ENCODE measurements at regions not wholly inside any gene's neighbourhood (a gene's known extent, or its start where the extent isn't known, plus 50 kb on each side); places are given as distances from the start of the nearest gene placed in this dataset.

DNA sequence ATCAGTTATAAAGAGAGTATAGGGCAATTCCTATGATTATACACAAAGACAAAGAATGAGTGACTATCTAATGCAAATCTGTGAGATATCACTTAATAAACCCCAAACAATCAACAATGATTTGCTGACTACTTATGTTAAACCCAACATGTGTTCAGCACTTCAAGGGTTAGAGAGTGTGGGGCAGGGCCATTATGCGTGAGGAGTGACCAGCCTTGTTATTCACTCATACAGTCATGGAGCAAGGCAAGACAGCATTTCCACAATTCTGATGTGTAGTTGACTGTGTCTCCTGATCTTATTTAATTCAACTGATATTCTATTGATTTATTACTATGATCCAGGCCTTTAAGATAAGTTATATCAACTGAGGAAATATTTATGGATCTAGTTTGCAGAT lies 251.7 kb downstream of the CYRIA start:
- TF ChIP-seq, protein P1, sequence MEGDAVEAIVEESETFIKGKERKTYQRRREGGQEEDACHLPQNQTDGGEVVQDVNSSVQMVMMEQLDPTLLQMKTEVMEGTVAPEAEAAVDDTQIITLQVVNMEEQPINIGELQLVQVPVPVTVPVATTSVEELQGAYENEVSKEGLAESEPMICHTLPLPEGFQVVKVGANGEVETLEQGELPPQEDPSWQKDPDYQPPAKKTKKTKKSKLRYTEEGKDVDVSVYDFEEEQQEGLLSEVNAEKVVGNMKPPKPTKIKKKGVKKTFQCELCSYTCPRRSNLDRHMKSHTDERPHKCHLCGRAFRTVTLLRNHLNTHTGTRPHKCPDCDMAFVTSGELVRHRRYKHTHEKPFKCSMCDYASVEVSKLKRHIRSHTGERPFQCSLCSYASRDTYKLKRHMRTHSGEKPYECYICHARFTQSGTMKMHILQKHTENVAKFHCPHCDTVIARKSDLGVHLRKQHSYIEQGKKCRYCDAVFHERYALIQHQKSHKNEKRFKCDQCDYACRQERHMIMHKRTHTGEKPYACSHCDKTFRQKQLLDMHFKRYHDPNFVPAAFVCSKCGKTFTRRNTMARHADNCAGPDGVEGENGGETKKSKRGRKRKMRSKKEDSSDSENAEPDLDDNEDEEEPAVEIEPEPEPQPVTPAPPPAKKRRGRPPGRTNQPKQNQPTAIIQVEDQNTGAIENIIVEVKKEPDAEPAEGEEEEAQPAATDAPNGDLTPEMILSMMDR (IDR thresholded peaks at IDR 0.05): no peak
- TF ChIP-seq EP300 (IDR thresholded peaks at IDR 0.05) (no peak), POLR2A (IDR thresholded peaks at IDR 0.05) (no peak), POLR2AphosphoS5 (IDR thresholded peaks at IDR 0.05) (no peak)
- Histone ChIP-seq H3K36me3 (no peaks in the 10 kb centered on the region), H3K27ac (no peak overlapping the region), H3K9me3 (peaks cover 0 to 6% (median 0%) of the 10 kb centered on the region in 3 donors), H3K4me1 (no peaks in the 10 kb centered on the region), H3K4me3 (no peak overlapping the region), H3K27me3 (no peaks in the 10 kb centered on the region)
- 64 to 100% methylated on average over 1 of the region's 1 CpG for WGBS, 2 donors (ENCODE audit: low coverage in 1 of 2)
- no peak for ATAC-seq

DNA sequence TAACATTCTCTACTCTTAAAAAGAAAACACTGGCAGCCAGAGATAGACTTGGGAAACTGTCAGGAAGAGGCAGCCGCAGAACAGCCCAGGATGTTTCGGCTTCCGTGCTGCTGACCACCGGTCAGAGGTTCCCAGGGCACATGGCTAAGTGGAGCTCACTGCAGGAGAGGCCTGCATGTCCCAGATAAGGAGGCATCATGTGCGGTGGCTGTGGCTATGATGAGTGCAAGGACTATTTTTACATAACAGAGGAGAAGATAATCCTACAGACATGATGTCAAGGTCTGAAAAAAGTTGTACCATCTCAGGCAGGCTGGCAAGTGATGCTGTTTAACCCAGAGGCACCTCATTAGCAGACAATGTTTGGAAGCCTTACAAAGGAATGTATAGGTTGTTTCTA lies 252.3 kb downstream of the CYRIA start:
- no peaks in the 10 kb centered on the region for H3K27me3 ChIP-seq
- H3K36me3 ChIP-seq: no peaks in the 10 kb centered on the region
- H3K27ac ChIP-seq: no peak overlapping the region
- ATAC-seq: no peak
- no peaks in the 10 kb centered on the region for H3K4me1 ChIP-seq
- H3K9me3 ChIP-seq: peaks cover 0 to 6% (median 0%) of the 10 kb centered on the region in 3 donors
- 15 to 55% methylated on average over 4 to 5 of the region's 5 CpGs for WGBS, 2 donors (ENCODE audit: low coverage in 1 of 2)
- no peak overlapping the region for H3K4me3 ChIP-seq
- TF ChIP-seq POLR2AphosphoS5 (IDR thresholded peaks at IDR 0.05) (no peak), POLR2A (IDR thresholded peaks at IDR 0.05) (no peak), EP300 (IDR thresholded peaks at IDR 0.05) (no peak)
- TF ChIP-seq, protein P1 (IDR thresholded peaks at IDR 0.05): no peak

DNA sequence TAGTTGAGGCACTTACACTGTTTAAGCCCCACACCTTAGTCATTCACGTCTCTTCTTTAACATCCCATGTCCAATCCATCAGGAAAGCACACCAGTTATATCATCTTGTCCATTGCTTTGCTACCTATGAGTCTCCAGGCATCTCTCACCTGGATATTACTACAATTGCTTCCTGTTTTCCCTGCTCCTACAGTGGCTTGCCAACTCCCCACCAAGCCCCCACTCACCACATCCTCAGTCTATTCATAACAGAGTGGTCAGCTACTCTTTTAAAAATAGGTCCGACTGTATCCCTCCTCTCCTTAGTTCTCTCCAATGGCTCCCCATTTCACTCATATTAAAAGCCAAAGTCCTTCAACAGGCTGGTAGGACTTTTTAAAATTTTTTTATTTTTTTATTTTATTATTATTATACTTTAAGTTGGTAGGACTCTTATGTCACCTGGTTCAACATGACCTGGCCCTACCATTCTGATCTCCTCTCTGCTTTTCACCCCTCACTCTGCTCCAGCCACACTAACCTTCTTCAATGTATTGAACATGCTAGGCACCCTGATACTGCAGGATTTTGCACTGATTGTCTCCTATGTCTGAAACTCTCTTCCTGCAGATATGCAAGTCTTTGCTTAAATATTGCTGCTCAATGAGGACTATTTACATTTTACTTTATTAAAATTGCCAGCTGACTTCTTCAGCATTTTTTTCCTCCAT lies 253.2 kb downstream of the CYRIA start:
- TF ChIP-seq, protein P1 (IDR thresholded peaks at IDR 0.05): no peak
- TF ChIP-seq POLR2AphosphoS5 (IDR thresholded peaks at IDR 0.05): no peak
- Histone ChIP-seq H3K9me3 (peaks cover 0 to 6% (median 0%) of the 10 kb centered on the region in 3 donors), H3K27me3 (no peaks in the 10 kb centered on the region), H3K27ac (no peak overlapping the region), H3K4me1 (no peaks in the 10 kb centered on the region), H3K4me3 (no peak overlapping the region), H3K36me3 (no peaks in the 10 kb centered on the region)
- no peak for ATAC-seq
- WGBS, 2 donors (ENCODE audit: low coverage in 1 of 2): 83 to 86% methylated on average over 2 of the region's 2 CpGs

DNA sequence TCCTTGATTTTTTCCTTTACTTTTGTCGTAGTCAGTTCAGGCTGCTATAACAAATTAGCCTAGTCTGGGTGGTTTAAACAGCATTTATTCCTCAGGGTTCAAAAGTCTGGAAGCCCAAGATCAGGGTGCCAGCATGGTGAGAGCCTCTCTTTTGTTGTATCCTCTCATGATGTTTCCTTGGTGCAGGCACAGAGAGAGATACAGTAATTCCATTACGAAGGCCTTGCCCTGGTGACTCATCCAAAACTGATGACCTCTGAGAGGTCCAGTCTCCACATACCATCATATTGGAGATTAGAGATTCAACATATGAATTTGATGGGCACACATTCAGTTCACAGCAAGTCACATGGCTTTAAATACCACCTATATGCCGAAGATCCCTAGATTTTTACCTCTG lies 253.8 kb downstream of the CYRIA start:
- Histone ChIP-seq H3K4me1 (no peaks in the 10 kb centered on the region), H3K9me3 (peaks cover 0 to 6% (median 0%) of the 10 kb centered on the region in 3 donors), H3K27ac (no peak overlapping the region), H3K36me3 (no peaks in the 10 kb centered on the region), H3K4me3 (no peak overlapping the region), H3K27me3 (no peaks in the 10 kb centered on the region)
- TF ChIP-seq, protein P1 (IDR thresholded peaks at IDR 0.05): no peak
- TF ChIP-seq POLR2A (IDR thresholded peaks at IDR 0.05) (no peak), POLR2AphosphoS5 (IDR thresholded peaks at IDR 0.05) (no peak), EP300 (IDR thresholded peaks at IDR 0.05) (no peak)
- WGBS, 2 donors (ENCODE audit: low coverage in 1 of 2): 86 to 100% methylated on average over 3 of the region's 3 CpGs
- ATAC-seq: no peak

DNA sequence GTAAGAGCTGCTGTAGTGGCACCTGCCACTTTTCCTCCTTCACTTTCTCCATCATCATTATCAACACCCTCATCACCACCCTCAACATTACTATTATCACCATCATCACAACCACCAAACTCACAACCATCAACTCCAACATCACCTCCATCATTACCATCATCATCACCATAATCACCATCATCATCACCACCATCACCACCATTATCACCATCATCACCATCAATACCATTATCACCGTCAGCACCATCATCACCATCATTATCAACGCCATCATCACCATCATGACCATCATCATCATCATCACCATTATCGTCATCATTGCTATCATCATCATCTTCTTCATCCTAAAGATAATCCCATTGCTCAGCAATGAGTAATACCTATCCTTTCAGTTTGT lies 255.8 kb downstream of the CYRIA start:
- whole genome bisulfite sequencing, 2 donors (ENCODE audit: low coverage in 1 of 2): 93 to 100% methylated on average over 3 of the region's 3 CpGs
- no peak overlapping the region for H3K4me3 ChIP-seq
- no peak for ATAC-seq
- H3K27me3 ChIP-seq: no peaks in the 10 kb centered on the region
- H3K9me3 ChIP-seq: no peaks in the 10 kb centered on the region
- no peak overlapping the region for H3K27ac ChIP-seq
- TF ChIP-seq, protein P1 (IDR thresholded peaks at IDR 0.05): no peak
- no peak for TF ChIP-seq POLR2A (IDR thresholded peaks at IDR 0.05)
- TF ChIP-seq POLR2AphosphoS5 (IDR thresholded peaks at IDR 0.05): no peak
- TF ChIP-seq EP300 (IDR thresholded peaks at IDR 0.05): no peak
- H3K36me3 ChIP-seq: no peaks in the 10 kb centered on the region
- H3K4me1 ChIP-seq: no peaks in the 10 kb centered on the region

Measured in gastroesophageal sphincter (tissue), 4 donors.